HG02970 (cell line): ENCODE measurements at regions not wholly inside any gene's neighbourhood (a gene's known extent, or its start where the extent isn't known, plus 50 kb on each side); places are given as distances from the start of the nearest gene placed in this dataset.
A peak's percentile ranks its signal among the peaks of the same experiment; 100 is the strongest.
"Not testable (repeated sequence)": the region's sequence is repeated elsewhere in the genome, so short reads cannot be mapped to it uniquely, and the experiment has no call there.

Source experiments
- ATAC-seq: cut with Tn5 transposase; IDR thresholded peaks from one replicate; pipeline ENCODE4 v1.9.1; 2021; ENCODE audit warnings: mild to moderate bottlenecking, moderate library complexity, moderate number of reproducible peaks; ENCODE audit not compliant: unreplicated experiment, low FRiP score

DNA sequence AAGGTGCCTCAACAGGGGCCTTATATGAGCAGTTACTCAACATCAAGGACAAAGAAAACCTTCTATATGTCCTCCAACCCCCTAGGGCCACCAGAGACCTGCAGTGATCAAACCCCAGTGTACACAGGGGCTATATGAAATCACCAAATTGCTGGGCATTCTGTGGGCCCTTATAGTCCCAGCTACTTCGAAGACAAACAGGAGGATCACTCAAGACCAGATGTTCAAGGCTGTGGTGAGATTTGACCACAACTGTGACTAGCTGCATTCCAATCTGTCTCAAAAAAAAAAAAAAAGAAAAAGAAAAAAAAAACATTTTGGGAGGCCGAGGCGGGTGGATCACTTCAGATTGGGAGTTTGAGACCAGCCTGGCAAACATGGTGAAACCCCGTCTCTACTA lies 51.0 kb upstream of the PRB2 start:
- no peak for ATAC-seq

DNA sequence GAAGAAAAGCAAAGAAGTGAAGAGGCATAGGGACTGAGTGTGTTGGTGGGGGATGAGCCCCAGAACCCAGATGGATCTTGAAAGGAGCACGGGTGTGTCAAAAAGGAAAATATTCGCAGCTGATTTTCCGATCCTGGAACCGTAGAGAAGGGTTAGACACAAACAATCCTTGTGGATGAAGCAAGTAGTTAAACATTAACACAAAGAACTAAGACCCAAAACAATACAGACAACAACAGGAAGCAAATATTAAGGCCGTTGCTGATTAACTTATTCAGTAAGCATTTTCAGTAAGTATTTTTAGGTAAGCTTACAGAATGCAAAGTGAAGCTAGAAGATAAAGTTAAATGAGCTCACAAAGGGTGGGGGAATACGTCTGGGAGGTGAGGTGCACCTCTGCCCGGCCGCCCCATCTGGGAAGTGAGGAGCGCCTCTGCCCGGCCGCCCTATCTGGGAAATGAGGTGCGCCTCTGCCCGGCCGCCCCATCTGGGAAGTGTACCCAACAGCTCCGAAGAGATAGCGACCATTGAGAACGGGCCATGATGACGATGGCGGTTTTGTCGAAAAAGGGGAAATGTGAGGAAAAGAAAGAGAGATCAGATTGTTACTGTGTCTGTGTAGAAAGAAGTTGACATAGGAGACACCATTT lies 62.8 kb upstream of the PRB2 start:
- no peak for ATAC-seq

DNA sequence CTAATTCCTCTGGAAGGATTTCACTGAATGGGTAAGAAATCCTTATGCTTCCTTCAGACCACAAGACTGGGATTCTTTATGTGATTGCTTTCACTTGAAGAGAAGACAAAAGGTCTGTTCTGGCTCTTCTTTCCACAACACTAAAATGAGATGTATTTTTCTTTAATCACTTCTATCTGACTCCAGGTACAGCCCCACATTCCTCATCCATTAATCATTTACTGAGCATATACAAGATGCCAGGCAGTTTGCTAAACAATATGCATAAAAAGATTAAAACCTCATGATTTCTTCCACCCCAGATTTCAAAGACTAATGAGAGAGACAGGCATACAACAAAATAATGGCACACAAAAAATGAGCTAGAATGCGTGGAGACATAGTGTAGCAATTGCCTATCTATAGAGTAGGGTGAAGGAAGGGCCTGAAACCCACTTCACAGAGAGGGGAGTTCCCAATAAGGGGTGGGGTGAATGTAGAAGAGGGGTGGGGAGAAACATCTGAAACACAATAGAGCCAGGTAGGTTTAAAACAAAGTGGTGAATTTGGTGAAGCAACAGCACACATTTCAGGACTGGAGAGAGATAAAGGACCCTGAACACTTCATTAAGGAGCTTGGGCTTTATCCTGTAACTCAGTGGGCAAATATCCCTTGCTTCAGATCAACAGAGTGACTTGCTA lies 65.1 kb upstream of the PRB2 start:
- ATAC-seq: no peak

DNA sequence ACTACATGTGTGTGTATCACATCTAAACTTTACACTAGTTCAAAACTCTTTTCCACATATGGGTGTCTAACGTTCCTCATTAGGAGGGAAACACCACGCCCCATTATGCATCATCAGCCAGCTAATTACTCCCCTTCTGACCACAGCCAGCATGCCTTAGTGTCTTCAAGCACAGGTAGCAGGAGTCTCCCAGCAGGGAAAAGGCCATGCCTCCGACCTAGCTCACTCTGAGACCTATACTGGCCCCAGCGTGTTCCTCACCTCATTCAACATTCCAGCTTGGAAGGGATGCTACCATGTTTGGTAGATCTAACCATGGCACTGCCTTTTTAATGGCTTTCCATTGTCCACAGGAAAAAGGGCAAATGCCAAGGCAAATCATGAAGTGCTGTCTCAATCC lies 66.1 kb upstream of the PRB2 start:
- no peak for ATAC-seq

DNA sequence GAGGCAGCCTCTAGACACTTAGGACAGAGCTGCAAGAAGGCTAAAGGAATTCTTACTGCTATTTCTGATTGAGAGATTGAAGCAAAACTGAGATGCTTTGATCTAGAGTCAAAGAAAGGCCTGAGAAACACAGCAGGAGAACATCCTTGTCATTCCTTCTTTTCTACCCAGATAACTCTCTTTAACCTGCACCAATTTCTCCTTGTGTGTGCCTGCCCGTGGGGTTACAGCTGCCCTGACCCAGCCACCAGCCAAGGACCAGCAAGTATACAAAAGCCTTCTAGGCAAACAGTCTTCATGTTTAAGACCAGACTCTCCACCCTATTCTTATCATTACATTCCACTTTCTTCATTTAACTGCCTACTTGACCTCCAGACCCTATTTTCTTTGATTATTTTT lies 81.7 kb upstream of the PRB2 start:
- ATAC-seq: no peak

DNA sequence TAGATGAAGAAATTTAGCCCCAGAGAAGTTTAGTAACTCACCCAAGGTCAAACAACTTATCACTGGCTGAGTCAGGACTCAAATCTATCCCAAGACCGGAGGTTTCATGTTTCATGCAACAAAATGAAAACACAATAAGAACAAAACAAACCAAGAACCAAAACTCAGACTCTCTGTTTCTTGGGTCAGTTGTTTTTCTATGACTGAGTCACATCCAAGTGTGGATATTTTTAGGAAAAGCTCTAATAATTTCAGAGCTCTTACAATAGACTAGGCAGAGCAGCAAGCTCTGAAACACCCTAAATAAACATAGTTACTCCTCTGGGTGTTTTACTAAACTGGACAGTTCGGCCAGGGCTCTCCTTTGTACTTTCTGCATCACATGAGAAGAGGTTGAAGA lies 87.6 kb upstream of the PRB2 start:
- ATAC-seq: no peak

DNA sequence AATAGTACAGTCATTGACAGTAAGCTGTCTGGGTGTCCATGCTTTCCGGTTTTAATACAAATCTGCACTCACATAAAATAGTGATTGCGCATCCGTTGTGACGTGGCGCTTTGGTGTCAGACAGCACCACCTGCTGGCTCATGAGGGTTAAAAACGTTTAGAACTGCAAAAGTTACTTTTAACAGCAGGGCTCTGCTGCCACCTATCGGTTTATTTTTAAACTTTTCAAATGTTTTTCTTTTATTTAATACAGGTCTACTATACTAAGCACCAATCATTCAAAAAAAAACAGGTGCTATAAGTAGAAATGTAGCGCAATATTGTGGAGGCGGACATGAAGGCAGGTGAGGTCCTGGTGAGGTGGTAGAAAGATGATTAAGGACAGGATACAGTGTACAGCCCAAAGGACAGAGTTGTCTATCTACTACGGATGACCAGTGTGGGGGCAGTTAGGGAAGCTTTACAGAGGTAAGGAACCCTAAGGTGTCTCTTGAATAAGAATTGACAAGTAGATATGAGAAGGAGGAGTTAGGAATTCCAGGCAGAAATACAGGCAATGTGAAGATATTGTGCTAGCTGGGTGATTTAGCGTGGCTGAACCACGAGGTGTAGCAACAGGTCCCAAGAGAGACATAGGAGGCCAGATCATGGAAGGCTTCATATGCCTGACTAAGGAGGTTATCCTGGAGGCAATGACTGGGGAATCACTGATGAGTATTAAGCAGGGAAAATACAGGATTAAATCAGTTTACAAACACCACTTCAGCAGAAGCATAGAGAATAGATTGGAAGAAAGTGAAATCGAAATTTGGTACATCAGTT lies 91.5 kb upstream of the PRB2 start:
- ATAC-seq: peak; percentile 71

DNA sequence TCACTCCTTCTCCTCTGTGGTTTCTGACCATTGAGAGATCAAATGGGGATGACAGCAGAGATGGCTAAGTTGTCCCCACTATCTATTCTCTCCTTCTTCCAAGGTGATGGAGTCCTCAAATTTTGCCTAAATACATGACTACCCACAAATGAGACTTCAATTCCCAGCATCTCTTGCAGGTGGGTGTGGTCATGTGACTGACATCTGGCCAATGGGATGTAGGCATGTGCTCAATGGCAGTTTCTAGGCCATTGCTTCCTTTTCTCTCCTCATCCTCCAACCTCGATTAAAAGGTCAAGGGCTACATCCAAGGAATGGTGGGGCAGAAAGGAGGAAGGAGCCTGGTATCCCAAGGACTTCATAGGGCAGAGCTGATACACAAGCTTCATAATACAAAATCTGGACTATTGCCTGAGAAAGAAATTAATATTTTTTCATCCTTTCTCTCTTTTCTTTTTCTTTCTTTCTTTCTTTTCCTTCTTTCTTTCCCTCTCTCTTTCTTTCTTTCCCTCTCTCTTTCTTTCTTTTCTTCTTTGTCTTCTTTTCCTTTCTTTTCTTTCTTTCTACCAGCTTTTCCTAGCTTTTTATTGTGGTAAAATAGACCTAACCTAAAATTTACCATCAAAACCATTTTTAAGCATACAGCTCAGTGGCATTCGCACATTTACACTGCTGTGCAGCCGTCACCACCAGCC lies 100.9 kb upstream of the PRB2 start:
- ATAC-seq: no peak

DNA sequence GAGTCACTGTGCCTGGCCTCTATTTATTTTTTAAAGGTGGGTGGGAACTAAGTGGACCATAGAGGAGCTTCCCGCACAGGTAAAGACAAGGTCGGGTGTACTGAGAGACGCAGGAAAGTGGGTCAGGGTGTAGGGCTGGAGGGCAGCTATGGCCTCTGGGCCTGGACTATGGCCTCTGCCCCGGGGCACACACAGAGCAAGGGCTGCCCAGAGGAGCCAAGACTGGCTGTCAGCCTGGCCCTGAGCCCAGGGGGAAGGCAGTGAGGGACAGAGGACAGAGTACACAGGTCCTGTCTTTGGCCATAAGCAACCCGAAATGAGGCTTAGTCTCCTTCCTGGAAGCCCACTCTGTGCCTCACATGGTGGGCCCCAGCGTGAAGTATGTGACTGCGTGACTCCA lies 102.1 kb upstream of the PRB2 start:
- ATAC-seq: no peak

DNA sequence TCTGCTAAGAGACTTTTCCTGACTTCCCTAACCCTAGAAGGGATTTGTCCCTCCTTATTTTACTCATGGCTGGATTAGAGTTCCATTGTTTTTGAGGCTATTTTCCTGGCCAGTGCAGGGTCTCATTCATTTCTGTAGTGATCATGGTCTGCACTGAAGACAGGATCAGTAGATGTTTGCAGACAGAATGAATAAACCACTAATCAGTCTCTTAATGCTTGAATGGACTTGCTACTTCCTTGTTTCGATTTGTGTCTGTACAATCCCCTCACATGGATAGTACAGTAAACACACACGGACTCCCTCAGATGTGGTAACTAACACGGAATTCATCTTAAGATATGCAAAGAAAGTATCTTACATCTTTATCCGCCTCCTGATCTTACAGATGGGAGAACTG lies 102.6 kb upstream of the PRB2 start:
- no peak for ATAC-seq

DNA sequence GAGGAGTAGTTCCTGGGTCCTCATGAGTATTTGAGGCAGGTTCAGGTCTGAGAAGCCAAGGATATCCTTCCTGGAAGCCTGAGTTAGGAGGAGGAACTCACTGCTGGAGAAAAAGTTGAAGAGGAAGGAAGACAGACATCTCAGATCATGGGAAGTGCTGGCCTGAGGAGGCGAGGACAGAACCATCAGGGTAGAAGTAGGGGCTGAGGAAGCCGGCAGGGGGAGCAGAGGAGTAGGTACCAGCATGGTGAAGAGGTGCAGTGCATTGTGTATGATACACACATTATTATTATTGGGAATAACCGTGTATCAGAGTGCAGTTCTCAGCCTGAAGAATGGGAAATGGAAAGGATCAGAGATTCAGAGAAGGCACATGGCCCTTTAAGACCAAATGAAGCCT lies 103.2 kb upstream of the PRB2 start:
- not testable (repeated sequence) for ATAC-seq

DNA sequence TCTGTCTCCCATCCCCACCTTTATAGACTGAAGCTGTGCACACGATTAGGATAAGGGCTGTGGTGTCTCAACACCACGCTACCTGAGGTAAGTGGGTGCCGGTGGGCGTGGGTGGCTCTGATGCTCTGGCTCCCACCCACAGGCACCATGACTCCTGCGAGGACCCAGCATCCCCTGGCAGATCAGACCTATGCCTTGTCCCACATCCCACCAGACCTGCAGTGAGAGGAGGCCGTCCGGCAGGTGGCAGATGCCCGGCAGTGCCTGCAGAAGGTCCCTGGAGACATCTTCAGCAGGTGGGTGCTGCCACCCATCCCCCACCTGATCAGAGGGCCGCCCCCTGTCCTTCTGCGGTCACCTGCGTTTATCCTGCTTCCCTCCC lies 104.4 kb upstream of the PRB2 start:
- ATAC-seq: no peak

DNA sequence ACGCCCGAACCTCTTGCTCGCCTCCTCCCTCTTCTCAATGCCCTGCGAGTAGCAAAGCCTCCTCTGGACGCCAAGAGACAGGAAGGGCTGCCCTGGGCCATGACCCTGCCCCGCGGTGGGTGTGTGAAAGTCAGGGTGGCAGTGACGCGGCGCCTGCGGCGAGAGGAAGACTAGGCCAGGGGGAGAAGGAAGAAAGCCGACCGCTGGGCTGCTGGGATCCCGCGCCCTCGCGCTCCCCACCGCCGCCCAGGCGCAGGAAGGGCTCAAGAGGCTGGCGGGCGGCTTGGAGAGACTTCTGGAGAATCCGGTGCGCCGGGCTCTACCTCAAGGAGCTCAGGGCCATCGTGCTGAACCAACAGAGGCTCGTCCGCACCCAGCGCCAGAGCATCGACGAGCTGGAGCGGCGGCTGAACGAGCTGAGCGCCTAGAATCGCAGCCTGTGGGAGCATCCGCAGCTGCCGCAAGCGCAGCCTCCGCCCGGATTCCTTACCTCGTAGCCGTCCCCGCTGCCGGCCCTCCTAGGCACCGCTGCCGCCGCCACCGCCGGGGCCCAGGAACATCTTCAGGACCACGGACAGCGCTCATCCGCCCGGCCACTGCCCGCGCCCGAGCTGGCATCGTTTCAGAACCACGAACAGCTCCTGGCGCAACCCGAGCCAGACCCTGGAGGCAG lies 105.0 kb upstream of the PRB2 start:
- no peak for ATAC-seq

DNA sequence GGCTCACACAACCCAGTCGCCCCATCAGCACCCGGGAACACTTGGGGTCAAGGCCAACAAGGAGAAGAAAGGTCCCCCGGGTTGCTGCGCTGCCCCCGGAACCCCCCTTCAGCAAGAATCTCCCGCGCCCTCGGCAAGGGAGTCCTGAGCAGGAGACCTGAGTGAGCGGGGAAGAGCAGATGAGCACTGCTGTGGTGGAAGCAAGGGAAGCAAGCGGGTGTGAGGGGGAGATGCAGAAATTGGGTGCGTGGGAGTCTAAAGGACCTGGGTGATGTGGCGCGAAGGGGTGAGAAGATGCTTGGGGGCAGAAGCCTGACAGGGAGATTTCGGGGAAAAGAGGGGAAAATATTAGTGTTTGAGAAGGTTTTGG lies 105.5 kb upstream of the PRB2 start:
- ATAC-seq: no peak

DNA sequence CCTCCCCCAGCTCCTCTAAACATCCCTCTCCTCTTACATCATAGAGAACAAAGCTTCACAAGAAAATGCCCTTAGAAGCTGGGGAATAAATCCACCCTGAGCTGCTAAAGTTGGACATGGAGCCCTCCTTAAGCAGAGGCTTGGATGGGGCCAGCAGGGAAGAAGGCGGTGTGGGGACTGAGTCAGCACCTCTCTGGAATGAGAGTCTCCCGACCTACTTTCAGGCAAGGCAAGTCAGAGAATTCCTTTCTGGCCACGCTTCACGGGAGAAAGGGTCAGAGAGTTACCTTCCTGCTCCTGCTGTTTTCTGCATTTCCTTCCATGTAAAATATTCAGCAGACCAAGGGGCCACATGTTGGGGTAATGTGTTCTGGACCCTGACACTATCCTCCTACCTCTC lies 113.3 kb upstream of the PRB2 start:
- no peak for ATAC-seq

DNA sequence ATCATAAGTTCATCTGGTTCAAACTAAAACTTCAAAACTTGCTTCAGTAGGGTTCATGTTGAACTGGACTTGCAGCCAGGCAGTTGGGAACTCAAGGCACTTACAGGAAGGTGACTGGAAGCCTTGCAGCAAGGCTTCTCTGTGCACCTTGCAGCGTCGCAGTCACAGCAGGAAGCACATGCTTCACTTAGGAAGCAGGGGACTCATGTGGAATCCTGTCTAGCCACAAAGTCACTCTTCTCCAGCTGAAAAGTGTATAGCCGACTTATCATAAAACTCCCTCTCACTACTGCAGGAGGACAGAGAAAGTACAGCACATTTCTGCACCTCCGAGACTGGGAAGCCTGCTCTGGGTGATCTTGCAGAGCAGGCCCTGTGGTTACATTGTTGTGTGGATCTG lies 114.0 kb upstream of the PRB2 start:
- ATAC-seq: no peak

DNA sequence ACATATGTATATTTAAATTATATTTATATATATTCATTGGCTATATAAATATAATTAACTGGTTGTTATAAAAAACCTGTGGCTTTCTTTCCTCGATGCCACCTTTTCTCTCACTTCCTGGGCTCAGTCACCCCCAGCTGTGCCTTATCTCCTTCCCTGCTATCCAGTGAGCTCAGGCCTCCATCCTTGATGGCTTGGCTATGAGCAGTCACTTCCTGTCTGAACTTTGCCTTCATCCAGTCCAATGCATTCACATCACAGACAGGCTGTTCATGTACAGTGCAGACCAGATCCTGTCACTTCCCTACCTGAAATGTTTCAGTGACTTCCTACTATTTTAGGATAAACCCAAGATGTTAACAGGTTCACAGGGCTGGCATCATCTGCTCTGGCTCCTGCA lies 115.3 kb upstream of the PRB2 start:
- ATAC-seq: no peak

DNA sequence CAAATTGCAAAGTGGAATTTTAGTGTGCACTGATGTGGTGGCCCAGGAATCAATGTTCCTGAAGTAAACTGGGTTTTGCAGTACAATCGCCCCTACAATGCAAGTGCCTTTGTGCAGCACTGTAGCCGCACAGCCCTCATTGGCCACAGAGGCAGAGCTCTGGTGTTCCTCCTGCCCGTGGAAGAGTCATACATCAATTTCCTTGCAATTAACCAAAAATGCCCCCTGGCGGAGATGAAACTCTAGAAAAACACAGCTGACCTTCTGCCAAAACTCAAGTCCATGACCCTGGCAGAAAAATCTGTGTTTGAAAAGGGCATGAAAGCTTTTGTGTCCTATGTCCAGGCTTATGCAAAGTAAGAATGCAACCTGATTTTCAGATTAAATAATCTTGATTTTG lies 117.9 kb upstream of the PRB2 start:
- ATAC-seq: no peak

DNA sequence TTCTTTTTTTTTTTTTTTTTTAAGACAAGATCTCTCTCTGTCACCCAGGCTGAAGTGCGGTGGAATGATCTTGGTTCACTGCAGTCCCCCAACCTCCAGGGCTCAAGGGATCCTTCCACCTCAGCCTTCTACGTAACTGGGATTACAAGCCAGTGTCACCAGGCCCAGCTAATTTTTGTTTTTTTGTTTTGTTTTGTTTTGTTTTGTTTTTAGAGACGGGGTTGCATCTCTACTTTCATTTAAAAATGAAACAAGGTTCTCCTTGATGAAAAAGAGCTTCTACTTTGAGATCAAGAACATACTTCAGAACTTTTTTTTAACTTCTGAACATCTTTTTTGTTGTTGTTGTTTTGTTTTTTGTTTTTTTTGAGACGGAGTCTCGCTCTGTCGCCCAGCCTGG lies 121.7 kb upstream of the PRB2 start:
- no peak for ATAC-seq

DNA sequence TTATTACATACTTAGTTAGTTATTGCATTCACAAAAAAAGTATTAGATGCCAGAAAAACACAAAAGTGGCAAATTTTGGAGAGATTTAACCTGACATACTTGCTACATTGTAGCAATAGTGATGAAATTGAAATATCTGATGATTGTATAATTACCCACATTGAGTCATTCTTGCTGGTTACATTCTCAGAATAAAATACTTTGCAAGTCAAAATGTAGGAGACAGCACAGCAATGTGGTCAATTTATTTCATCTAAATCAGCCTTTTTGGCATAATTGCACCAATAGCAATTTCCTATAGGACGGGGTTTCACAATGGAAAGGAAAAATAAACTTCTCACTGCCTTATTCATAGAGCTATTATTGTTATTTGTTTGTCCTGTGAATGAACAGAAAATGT lies 125.0 kb upstream of the ETV6 start:
- no peak for ATAC-seq

DNA sequence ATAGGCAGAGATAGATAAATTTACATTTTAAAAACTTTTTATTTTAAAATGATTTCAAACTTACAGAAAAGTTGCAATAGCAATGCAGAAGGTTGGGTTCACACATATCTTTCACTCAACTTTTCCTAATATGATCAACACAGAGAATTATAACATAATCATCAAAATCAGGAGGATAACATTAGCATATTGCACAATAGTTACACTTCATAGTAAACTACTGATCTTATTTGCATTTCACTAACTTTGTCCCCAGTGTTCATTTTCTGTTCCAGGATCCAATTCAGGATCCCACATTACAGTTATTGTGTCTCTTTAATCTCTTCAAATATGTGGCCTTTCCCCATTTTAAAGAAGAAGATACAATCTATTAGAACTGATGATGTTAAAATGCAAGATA lies 115.4 kb upstream of the ETV6 start:
- ATAC-seq: no peak
